Mesothelial cell of epicardium (in vitro differentiated cells): ENCODE measurements at regions not wholly inside any gene's neighbourhood (a gene's known extent, or its start where the extent isn't known, plus 50 kb on each side); places are given as distances from the start of the nearest gene placed in this dataset.

Experiments used
- DNase-seq, 2 experiments: peaks; one replicate each; pipeline ENCODE4 v3.0.0; 2021; ENCODE audit warnings: low spot score in 2 of 2; ENCODE audit not compliant: unreplicated experiment in 2 of 2
- H3K27ac Mint-ChIP-seq: 2 replicates; pipeline ENCODE4 v1.8.0; 2021; ENCODE audit warnings: mixed read lengths
- H3K27me3 Mint-ChIP-seq: 2 replicates; pipeline ENCODE4 v1.8.0; 2021; ENCODE audit warnings: low read depth, mixed read lengths
- H3K36me3 Mint-ChIP-seq: 2 replicates; pipeline ENCODE4 v1.8.0; 2021; ENCODE audit warnings: mixed read lengths
- H3K4me1 Mint-ChIP-seq: 2 replicates; pipeline ENCODE4 v1.8.0; 2021; ENCODE audit warnings: mixed read lengths
- H3K4me3 Mint-ChIP-seq: 2 replicates; pipeline ENCODE4 v1.8.0; 2021; ENCODE audit warnings: mild to moderate bottlenecking, moderate library complexity, mixed read lengths
- H3K9me3 Mint-ChIP-seq: 2 replicates; pipeline ENCODE4 v1.8.0; 2021; ENCODE audit warnings: mixed read lengths
- TF ChIP-seq, protein P1 (sequence below): fragments of 200-600 bp; sonication (generic); IDR thresholded peaks from one replicate; pipeline ENCODE4 v1.5.0; 2021; ENCODE audit warnings: antibody characterized with exemption; ENCODE audit not compliant: unreplicated experiment

DNA sequence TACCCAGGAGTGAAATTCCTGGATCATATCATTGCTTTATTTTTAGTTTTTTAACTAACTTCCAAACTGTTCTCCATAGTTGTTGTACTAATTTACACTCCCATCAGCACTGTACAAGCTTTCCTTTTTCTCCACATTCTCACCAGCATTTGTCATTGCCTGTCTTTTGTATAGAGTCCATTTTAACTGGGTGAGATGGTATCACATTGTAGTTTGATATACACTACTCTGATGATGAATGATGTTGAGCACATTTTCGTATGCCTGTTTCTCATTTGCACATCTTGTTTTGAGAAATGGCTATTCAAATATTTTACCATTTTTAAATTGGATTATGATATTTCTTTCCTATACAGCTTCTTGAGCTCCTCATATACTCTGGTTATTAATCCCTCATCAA, 1586.6 kb downstream of the SI start:
- TF ChIP-seq, protein P1, sequence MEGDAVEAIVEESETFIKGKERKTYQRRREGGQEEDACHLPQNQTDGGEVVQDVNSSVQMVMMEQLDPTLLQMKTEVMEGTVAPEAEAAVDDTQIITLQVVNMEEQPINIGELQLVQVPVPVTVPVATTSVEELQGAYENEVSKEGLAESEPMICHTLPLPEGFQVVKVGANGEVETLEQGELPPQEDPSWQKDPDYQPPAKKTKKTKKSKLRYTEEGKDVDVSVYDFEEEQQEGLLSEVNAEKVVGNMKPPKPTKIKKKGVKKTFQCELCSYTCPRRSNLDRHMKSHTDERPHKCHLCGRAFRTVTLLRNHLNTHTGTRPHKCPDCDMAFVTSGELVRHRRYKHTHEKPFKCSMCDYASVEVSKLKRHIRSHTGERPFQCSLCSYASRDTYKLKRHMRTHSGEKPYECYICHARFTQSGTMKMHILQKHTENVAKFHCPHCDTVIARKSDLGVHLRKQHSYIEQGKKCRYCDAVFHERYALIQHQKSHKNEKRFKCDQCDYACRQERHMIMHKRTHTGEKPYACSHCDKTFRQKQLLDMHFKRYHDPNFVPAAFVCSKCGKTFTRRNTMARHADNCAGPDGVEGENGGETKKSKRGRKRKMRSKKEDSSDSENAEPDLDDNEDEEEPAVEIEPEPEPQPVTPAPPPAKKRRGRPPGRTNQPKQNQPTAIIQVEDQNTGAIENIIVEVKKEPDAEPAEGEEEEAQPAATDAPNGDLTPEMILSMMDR: no peak
- Mint-ChIP-seq H3K27me3 (no peaks in the 10 kb centered on the region), H3K4me1 (no peaks in the 10 kb centered on the region), H3K9me3 (peaks cover 6% of the 10 kb centered on the region), H3K4me3 (no peak overlapping the region), H3K36me3 (no peaks in the 10 kb centered on the region), H3K27ac (no peak overlapping the region)
- DNase-seq: no peak

DNA sequence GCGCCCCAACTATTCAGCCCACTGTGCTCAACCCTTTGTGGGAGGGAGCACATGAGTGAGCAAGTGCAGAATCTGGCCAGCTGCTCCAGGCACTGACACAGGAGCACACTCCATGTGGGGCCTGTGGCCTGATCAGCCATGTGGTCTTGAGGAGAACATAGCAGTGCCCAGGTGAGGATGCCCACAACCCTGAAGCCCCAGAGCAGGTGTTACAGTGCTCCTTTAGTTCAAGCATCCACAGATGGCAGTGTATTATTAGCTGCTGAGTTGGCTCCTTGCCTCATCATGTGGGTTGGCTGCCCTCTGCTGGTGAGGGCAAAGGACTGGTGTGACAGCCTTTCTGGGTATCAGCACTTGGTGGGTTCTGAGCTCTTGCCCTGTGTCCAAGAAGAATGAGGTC, 1588.2 kb downstream of the SI start:
- H3K36me3 Mint-ChIP-seq: no peaks in the 10 kb centered on the region
- H3K4me3 Mint-ChIP-seq: no peak overlapping the region
- H3K9me3 Mint-ChIP-seq: peaks cover 6% of the 10 kb centered on the region
- no peaks in the 10 kb centered on the region for H3K4me1 Mint-ChIP-seq
- TF ChIP-seq, protein P1: peak; percentile 32
- no peak for DNase-seq
- no peak overlapping the region for H3K27ac Mint-ChIP-seq
- H3K27me3 Mint-ChIP-seq: no peaks in the 10 kb centered on the region

DNA sequence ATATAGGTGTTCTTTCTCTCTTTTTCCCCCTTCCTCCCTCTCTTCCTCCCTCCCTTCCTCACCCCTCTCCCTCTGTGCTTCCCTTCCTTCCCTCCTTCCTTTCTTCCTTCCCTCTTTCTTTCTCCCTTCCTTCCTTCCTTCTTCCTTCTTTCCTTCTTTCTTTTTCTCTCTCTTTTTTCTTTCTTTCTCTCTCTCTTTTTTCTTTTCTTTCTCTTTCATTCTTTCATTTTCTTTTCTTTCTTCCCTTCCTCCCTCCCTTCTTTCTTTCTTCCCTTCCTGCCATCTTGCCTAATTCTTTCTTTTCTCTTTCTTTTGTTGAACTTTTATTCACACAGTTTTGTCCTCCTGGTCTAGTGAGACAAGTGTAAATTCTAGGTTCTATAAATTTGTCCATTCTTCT, 1595.6 kb downstream of the SI start:
- H3K4me1 Mint-ChIP-seq: no peaks in the 10 kb centered on the region
- H3K27me3 Mint-ChIP-seq: no peaks in the 10 kb centered on the region
- DNase-seq: no peak
- TF ChIP-seq, protein P1: no peak
- no peak overlapping the region for H3K27ac Mint-ChIP-seq
- H3K4me3 Mint-ChIP-seq: no peak overlapping the region
- H3K36me3 Mint-ChIP-seq: no peaks in the 10 kb centered on the region
- no peaks in the 10 kb centered on the region for H3K9me3 Mint-ChIP-seq

DNA sequence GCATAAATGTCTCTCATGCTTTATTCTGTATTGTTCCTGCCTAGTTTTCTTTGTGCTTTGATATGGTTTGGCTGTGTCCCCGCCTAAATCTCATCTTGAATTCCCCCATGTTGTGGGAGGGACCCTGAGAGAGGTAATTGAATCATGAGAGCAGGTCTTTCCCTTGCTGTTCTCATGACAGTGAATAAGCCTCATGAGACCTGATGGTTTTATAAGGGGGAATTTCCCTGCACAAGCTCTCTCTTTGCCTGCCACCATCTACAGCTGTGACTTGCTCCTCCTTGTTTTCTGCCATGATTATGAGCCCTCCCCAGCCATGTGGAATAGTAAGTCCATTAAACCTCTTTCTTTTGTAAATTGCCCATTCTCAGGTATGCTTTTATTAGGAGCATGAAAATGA, 1596.6 kb downstream of the SI start:
- Mint-ChIP-seq H3K27ac (no peak overlapping the region), H3K4me3 (no peak overlapping the region), H3K9me3 (no peaks in the 10 kb centered on the region), H3K4me1 (no peaks in the 10 kb centered on the region), H3K36me3 (no peaks in the 10 kb centered on the region), H3K27me3 (no peaks in the 10 kb centered on the region)
- no peak for DNase-seq
- TF ChIP-seq, protein P1: no peak

DNA sequence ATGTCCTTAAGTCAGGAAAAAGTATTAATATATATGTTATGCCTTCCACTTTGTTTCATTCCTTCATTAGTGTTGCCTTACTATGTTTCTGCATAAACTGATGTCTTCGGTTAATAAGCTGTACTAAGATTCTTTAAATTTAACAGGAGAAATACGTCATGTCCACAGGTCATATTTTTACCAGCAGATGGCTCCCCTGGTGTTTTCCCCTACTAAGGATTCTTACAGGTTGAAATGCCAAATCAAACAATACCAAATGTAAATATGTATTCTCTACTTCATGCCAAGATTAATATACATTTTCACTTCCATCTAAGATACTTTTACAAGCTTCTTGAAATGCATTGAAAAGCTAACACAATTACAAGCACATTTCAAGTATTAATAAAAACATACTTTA, 1602.1 kb downstream of the SI start:
- no peak for DNase-seq
- no peak overlapping the region for H3K4me3 Mint-ChIP-seq
- H3K9me3 Mint-ChIP-seq: peaks cover 7% of the 10 kb centered on the region
- no peaks in the 10 kb centered on the region for H3K4me1 Mint-ChIP-seq
- peaks cover 2% of the 10 kb centered on the region for H3K36me3 Mint-ChIP-seq
- no peak overlapping the region for H3K27ac Mint-ChIP-seq
- TF ChIP-seq, protein P1: no peak
- no peaks in the 10 kb centered on the region for H3K27me3 Mint-ChIP-seq

DNA sequence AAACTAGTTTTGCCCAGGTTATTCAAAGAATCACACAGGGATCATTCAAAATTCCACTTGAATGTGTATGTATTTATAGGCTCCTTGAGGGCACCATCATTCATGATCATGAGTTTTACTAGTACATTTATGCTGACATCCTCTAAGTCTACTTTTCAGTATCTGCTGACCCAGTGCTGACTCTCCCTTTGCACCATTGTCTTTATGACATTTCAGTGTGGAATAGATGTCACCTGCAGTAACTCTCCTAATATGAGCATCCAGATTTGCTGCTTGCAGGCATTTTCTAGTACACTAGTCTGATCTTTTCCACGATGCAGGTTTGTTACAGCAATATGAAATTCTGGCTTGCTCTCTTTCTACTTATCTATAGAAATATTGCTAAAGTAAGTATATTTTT, 1603.5 kb downstream of the SI start:
- no peak for DNase-seq
- H3K4me3 Mint-ChIP-seq: no peak overlapping the region
- H3K9me3 Mint-ChIP-seq: peaks cover 7% of the 10 kb centered on the region
- no peak overlapping the region for H3K27ac Mint-ChIP-seq
- no peaks in the 10 kb centered on the region for H3K4me1 Mint-ChIP-seq
- peaks cover 2% of the 10 kb centered on the region for H3K36me3 Mint-ChIP-seq
- TF ChIP-seq, protein P1: no peak
- no peaks in the 10 kb centered on the region for H3K27me3 Mint-ChIP-seq
